NB4 (cell line): ENCODE measurements at regions not wholly inside any gene's neighbourhood (a gene's known extent, or its start where the extent isn't known, plus 50 kb on each side); places are given as distances from the start of the nearest gene placed in this dataset.

ENCODE experiments used
- POLR2A ChIP-seq: IDR thresholded peaks from 2 replicates; pipeline ENCODE4 v1.6.1; 2011; ENCODE audit warnings: mild to moderate bottlenecking; ENCODE audit not compliant: insufficient read length; ENCODE audit errors: extremely low read depth
- TF ChIP-seq, protein P1 (sequence below): IDR thresholded peaks from one replicate; pipeline ENCODE4 v1.5.1; 2012; ENCODE audit warnings: low read depth, low read length
- TF ChIP-seq, protein P2 (sequence below): IDR thresholded peaks from 2 replicates; pipeline ENCODE4 v1.6.1; 2011; ENCODE audit warnings: low read depth, low read length

DNA sequence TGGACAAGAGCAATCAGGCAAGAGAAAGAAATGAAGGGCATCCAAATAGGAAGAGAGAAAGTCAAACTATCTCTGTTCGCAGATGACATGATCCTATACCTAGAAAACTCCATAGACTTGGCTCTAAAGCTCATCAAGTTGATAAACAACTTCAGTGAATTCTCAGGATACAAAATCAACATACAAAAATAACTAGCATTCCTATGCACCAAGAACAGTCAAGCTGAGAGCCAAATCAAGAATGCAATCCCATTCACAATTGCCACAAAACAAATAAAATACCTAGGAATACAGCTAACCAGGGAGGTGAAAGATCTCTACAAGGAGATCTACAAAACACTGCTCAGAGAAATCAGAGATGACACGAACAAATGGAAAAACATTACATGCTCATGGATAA lies 417.5 kb upstream of the ATP2B1 start:
- TF ChIP-seq, protein P1, sequence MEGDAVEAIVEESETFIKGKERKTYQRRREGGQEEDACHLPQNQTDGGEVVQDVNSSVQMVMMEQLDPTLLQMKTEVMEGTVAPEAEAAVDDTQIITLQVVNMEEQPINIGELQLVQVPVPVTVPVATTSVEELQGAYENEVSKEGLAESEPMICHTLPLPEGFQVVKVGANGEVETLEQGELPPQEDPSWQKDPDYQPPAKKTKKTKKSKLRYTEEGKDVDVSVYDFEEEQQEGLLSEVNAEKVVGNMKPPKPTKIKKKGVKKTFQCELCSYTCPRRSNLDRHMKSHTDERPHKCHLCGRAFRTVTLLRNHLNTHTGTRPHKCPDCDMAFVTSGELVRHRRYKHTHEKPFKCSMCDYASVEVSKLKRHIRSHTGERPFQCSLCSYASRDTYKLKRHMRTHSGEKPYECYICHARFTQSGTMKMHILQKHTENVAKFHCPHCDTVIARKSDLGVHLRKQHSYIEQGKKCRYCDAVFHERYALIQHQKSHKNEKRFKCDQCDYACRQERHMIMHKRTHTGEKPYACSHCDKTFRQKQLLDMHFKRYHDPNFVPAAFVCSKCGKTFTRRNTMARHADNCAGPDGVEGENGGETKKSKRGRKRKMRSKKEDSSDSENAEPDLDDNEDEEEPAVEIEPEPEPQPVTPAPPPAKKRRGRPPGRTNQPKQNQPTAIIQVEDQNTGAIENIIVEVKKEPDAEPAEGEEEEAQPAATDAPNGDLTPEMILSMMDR: no peak
- no peak for TF ChIP-seq POLR2A
- TF ChIP-seq, protein P2, sequence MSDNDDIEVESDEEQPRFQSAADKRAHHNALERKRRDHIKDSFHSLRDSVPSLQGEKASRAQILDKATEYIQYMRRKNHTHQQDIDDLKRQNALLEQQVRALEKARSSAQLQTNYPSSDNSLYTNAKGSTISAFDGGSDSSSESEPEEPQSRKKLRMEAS: no peak
